Loucy (cell line): ENCODE measurements at regions not wholly inside any gene's neighbourhood (a gene's known extent, or its start where the extent isn't known, plus 50 kb on each side); places are given as distances from the start of the nearest gene placed in this dataset.
"Not testable (repeated sequence)": the region's sequence is repeated elsewhere in the genome, so short reads cannot be mapped to it uniquely, and the experiment has no call there.

Experiments used
- CTCF ChIP-seq: fragments of 200-600 bp; sonication (generic); conservative IDR thresholded peaks from 2 replicates; pipeline ENCODE4 v1.5.1; 2014; ENCODE audit warnings: mild to moderate bottlenecking, antibody characterized with exemption, low read length
- EZH2phosphoT487 ChIP-seq: fragments of 200-600 bp; IDR thresholded peaks from 2 replicates; pipeline ENCODE4 v1.6.1; 2018; ENCODE audit warnings: antibody characterized with exemption, mild to moderate bottlenecking, moderate library complexity, borderline replicate concordance

GRCh38 chr9:71260419-71260818 is 139.0 kb upstream of the TRPM3 start:
- not testable (repeated sequence) for TF ChIP-seq CTCF, EZH2phosphoT487
